ENCODE measurements at regions not wholly inside any gene's neighbourhood (a gene's known extent, or its start where the extent isn't known, plus 50 kb on each side); places are given as distances from the start of the nearest gene placed in this dataset. TPM values are rescaled to one million over a fixed set of nuclear protein-coding genes. Genes with fewer than 3 reads are reported as not detected.

Small RNA genes in the stretch of these regions (microRNA-seq; reads per million reads assigned to microRNA genes)
- gene MIR4527 (ENCODE audit: borderline number of aligned reads, borderline replicate concordance), result not detected
